ENCODE measurements at regions not wholly inside any gene's neighbourhood (a gene's known extent, or its start where the extent isn't known, plus 50 kb on each side); places are given as distances from the start of the nearest gene placed in this dataset.

DNA sequence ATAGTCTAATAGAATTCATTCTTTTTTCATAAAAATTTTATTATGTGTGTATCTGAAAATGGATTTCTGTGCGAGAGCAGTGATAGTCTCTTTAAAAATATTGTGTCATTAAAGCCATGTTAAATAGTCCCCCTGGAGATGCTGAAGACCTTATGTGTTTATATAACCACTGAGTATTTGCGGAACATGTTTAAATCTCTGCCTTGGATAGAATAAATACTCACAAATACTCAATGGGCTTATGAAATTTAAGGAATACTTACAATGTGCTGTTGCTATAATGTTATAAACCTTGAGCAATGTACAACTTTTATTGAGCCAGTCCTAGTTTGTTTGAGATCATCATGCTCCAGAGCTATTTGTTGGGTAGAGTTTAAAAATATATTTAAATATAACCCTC, 226.0 kb downstream of the SNAPC1 start:
- Histone ChIP-seq H3K36me3 (no peaks in the 10 kb centered on the region), H3K27me3 (no peaks in the 10 kb centered on the region), H3K4me1 (no peaks in the 10 kb centered on the region), H3K27ac (no peak overlapping the region), H3K9me3 (no peaks in the 10 kb centered on the region), H3K4me3 (no peak overlapping the region)
- TF ChIP-seq CTCF (IDR thresholded peaks at IDR 0.05) = no peak
- no peak for DNase-seq (ENCODE audit: low spot score)

DNA sequence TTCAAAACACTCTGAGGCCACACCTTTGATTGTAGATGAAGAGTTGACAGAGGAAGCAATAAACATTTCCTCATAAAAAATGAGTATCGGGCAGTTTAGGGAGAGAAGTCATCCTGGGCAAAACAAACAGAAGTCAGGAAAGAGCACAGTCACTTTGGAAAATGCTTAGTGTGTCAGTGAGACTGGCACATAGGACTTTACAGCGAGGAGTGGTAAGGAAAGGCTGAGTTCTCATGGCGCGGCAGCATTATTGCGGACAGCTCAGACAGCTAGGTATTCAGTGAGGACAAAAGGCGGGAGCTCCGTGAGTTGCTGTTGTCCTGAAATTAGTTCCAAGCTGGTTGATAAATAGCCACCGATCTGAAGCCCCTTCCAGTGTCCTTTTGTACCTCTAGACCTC, 229.9 kb downstream of the SNAPC1 start:
- Histone ChIP-seq H3K27me3 (no peaks in the 10 kb centered on the region), H3K27ac (no peak overlapping the region), H3K4me1 (no peaks in the 10 kb centered on the region), H3K9me3 (no peaks in the 10 kb centered on the region), H3K36me3 (no peaks in the 10 kb centered on the region), H3K4me3 (no peak overlapping the region)
- no peak for DNase-seq (ENCODE audit: low spot score)
- TF ChIP-seq CTCF (IDR thresholded peaks at IDR 0.05) = no peak

DNA sequence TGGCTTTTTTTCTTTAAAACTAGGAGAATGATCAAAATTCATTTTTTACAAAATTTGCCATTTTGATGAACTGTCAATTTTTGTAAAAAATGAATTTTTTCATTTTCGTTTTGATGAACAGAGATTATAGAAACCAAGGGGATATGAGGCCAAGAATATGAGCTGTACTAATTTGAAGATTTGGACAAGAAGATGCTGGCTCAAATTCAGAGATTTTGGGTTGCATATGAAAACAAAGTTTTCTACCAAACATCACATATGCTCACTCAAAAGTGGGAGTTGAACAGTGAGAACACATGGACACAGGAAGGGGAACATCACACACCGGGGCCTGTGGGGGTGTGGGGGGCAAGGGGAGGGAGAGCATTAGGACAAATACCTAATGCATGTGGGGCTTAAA, 230.7 kb downstream of the SNAPC1 start:
- no peak for TF ChIP-seq CTCF (IDR thresholded peaks at IDR 0.05)

GRCh38 chr14:61994589-61994988, 232.4 kb downstream of the SNAPC1 start:
- Histone ChIP-seq H3K27ac (no peak overlapping the region), H3K27me3 (no peaks in the 10 kb centered on the region), H3K4me3 (no peak overlapping the region), H3K9me3 (no peaks in the 10 kb centered on the region), H3K36me3 (no peaks in the 10 kb centered on the region), H3K4me1 (no peaks in the 10 kb centered on the region)
- TF ChIP-seq CTCF (IDR thresholded peaks at IDR 0.05) = no peak
- DNase-seq (ENCODE audit: low spot score) = no peak

More for the DNA sequence above, 230.7 kb downstream of the SNAPC1 start:
- H3K4me3 ChIP-seq = no peak overlapping the region
- no peaks in the 10 kb centered on the region for H3K9me3 ChIP-seq
- no peaks in the 10 kb centered on the region for H3K27me3 ChIP-seq
- no peaks in the 10 kb centered on the region for H3K4me1 ChIP-seq
- H3K27ac ChIP-seq = no peak overlapping the region
- no peak for DNase-seq (ENCODE audit: low spot score)
- H3K36me3 ChIP-seq = no peaks in the 10 kb centered on the region

DNA sequence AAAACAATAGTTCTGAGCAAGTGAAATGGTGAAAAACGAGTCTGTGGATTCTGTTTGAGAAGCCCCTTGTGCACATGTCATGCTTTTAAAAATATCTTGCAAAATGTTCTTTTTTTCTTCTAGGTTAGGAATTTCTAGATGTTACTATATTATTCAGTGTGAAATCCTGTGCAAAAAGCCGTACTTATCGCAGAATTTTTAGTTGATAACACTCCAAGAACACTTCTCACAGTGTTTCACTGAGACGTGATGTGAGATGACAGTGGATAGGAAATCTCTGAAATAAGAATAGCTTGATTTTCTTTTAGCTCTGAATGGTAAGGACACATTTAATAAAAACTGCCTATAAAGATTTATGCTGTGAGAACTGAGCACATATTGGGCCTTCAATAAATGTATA, 234.5 kb downstream of the SNAPC1 start:
- Histone ChIP-seq H3K4me1 (no peaks in the 10 kb centered on the region), H3K36me3 (no peaks in the 10 kb centered on the region), H3K27ac (no peak overlapping the region), H3K27me3 (no peaks in the 10 kb centered on the region), H3K9me3 (no peaks in the 10 kb centered on the region), H3K4me3 (no peak overlapping the region)
- no peak for DNase-seq (ENCODE audit: low spot score)
- no peak for TF ChIP-seq CTCF (IDR thresholded peaks at IDR 0.05)

- no peak for TF ChIP-seq CTCF (IDR thresholded peaks at IDR 0.05)
- H3K27ac ChIP-seq = no peak overlapping the region
- H3K36me3 ChIP-seq = no peaks in the 10 kb centered on the region
- no peak overlapping the region for H3K4me3 ChIP-seq
- H3K27me3 ChIP-seq = no peaks in the 10 kb centered on the region
- no peak for DNase-seq (ENCODE audit: low spot score)
- no peaks in the 10 kb centered on the region for H3K9me3 ChIP-seq
- no peaks in the 10 kb centered on the region for H3K4me1 ChIP-seq
These were observed 234.9 kb downstream of the SNAPC1 start for GRCh38 chr14:61997161-61997560.
